HS-5 (cell line): ENCODE measurements at regions not wholly inside any gene's neighbourhood (a gene's known extent, or its start where the extent isn't known, plus 50 kb on each side); places are given as distances from the start of the nearest gene placed in this dataset.

Experiments
- DNase-seq: peaks from one replicate; pipeline ENCODE4 v3.0.0-alpha.2; 2012; ENCODE audit warnings: low read depth

DNA sequence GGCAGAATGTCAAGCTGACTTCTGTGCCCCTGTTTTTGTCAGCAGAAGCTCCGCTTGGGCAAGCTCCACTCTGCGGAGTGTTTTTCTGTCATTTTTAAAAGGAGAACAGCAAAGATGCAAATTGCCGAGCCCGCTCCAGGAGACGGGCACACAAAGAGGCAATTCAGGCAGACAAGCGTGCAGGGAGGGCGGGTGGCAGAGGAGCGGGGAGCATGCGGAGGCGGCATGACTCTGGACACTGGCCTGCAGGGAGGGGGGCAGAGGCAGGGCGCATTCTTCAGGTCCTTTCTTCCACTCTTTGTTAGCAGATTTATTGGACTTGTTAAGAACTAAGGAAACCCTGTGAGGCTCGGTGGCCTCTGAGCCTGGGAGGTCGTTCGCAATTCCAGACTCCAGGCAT, 187.3 kb upstream of the RMST start:
- no peak for DNase-seq

GRCh38 chr12:97275728-97276590, 186.6 kb upstream of the RMST start:
- DNase-seq: no peak

GRCh38 chr12:97276661-97277429, 185.8 kb upstream of the RMST start:
- DNase-seq: no peak

DNA sequence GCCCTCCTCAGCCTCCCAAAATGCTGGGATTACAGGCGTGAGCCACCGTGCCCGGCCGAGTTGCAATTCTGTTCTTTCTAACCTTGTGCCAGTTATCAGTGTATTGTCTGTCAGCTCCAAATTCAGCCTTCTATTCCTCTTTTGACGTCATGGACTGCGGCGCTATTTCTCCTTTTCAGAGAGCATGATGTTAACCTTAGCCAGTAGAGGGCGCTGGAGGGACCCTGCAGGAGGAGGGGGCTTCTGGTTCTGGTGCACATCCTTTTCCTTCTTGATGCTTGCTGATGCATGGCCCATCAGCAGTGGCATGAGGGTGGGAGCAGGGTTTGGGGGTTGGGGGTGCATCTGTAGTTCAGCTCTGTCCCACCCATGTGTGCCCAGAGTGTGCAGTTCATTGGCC, 179.3 kb upstream of the RMST start:
- no peak for DNase-seq

DNA sequence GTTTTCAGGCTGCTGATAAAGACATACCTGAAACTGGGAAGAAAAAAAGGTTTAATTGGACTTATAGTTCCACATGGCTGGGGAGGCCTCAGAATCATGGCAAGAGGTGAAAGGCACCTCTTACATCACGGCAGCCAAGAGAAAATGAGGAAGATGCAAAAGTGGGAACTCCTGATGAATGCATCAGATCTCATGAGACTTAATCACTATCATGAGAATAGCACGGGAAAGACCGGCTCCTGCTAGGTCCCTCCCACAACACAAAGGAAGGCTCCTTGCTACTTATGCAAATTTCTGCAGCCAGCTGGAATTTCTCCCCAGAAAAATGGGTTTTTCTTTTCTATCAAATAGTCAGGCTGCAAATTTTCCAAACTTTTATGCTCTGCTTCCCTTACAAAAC, 174.1 kb upstream of the RMST start:
- no peak for DNase-seq

DNA sequence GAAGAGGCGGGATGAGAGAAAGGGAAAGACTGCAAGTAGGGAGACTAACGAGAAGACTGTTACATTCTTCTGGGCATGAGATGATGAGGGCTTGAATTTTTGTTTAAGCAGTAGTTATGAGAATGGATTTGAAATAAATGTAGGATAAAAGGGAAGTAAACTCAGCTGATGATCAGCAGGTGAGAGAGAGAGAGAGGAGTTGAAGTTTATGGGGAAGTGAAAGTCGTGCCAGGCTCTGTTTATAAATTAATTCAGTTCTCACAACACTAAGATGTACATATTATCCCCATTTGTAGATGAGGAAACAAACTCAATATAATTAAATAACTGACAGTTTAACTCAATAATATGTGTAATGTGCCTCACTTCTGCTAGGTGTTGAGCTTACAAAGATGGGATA, 170.0 kb upstream of the RMST start:
- DNase-seq: no peak

DNA sequence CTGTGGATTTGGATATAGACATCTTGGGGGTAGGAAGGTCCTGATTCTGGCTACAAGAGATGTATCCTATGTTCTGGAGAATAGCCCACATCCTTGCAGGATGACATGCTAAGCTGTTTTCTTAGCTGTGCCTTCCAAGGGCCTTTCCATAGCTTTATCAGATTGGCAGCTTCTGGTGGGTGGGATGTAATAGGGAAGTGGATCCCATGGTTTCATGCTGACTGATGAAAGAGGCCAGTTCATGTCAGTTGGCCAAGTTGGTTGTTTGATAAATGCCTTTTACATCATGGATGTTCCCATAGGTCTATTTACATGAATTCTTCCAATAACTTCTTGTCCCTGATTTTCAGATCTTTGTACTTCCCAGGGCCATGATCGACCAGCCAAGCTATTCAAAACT, 169.1 kb upstream of the RMST start:
- no peak for DNase-seq

- DNase-seq: no peak
Observed at GRCh38 chr12:97299847-97300246, 162.8 kb upstream of the RMST start.

- no peak for DNase-seq
Observed at GRCh38 chr12:97300431-97300830, 162.2 kb upstream of the RMST start.

GRCh38 chr12:97300891-97301290, 161.7 kb upstream of the RMST start:
- DNase-seq: no peak

DNA sequence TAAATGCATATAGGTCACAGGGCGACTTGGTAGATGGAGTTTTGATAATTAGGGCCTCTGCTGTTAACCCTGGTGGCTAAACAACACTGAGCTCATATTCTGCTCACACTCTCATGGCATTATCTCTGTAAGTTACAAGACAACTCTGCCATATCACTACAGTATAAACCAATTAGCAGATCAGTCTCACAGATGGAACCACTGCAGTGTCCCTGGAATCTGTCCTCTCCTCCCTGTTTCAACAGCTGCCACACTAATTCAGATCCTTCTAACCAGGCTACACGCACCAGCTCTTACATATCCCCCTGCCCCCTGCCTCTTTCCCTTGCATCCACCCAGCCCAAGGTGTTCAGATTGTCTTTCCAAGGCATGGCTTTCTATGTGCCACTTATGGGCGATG, 161.0 kb upstream of the RMST start:
- DNase-seq: no peak

DNA sequence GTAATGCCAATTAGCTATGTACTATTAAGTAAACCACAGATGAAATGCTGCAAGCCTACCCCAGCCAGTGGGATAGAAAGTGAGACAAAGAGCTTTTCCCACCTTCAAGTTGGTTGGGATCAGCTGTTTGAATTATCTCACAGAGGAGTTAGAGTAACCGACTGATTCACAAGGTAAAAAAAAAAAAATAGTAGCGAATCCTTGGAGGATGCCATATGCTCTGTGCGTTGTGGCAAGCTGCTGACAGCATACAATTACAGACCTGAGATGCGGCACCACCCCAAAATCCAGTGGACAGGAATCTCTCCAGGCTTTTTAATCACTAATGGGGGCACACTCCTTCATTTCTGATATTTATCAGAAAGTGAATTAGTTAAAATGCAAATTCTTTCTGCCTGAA, 157.0 kb upstream of the RMST start:
- no peak for DNase-seq

DNA sequence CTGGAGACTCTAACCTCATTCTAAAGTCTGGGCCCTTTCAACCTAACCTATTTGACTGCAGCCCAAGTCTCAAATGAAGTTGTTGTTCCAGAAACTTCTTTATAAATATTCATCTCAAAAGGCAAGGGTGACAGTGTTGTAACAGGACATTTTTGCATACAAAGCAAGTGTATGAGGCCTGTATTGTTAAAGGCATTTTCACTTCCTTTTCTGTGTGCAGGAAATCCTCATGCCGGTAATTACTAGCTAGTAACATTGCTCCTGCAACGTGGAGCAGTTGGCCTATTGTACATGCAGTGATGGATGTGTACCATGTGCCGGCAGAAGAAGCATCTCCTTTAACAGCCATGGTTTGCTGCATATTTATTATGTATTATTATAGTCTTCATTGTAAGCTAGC, 156.5 kb upstream of the RMST start:
- no peak for DNase-seq

GRCh38 chr12:97308576-97309198, 153.9 kb upstream of the RMST start:
- DNase-seq: peak; percentile 18

DNA sequence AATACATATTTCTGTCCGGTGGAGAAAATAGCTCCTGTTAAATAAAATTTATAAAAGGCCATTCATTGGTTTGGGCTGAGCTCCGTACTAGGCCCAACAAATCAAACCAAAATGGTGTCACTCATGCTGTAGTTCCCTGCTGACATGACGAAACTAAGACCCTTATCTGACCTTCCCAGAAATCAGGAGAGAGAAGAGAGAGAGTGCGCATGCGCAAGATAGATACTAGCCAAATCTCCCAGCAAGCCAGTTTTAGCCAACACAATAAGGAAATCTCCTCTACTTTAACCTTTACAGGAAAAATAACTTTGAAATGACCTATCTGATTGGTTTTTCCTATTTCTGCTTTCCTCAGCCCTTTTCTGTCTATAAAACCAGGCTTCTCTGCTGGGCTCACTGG, 152.7 kb upstream of the RMST start:
- DNase-seq: no peak

- no peak for DNase-seq
Observed at GRCh38 chr12:97312570-97313135, 150.0 kb upstream of the RMST start.

DNA sequence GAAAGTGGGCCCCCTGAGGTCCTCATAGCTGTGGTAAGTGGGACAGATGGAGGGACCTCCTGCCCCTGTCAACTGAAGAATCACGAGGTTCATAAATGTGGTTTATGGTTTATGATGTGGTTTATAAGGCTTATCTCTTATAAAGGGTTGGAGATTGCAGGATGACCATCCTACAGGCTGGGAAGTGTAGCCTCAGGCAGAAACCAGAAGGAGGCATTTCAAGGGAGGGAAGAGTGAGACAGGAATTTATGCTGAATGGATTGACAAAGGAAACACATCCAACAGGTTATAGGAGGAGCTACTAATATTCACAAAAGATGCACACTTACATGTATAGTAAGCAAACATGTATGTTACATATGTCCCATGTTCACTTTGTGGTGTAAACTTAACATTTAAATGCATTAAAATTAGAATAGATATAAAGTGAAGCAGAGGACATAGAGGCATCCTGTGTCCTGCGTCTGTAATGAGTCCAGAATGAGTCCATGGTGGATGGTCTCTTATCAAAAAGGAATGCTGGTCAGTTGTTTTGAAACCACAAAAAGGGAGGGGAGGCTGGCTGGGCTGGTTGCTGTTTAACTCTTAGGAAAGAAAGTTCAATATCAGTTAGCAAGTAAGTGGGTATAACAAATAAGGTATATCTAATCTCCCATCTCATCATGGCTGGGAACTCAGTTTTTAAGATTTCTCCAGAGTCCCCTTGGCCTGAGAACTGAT, 149.0 kb upstream of the RMST start:
- DNase-seq: no peak

GRCh38 chr12:97316321-97316720, 146.3 kb upstream of the RMST start:
- no peak for DNase-seq

- no peak for DNase-seq
Observed at GRCh38 chr12:97321621-97322020, 141.0 kb upstream of the RMST start.

GRCh38 chr12:97322388-97322787, 140.2 kb upstream of the RMST start:
- DNase-seq: no peak

DNA sequence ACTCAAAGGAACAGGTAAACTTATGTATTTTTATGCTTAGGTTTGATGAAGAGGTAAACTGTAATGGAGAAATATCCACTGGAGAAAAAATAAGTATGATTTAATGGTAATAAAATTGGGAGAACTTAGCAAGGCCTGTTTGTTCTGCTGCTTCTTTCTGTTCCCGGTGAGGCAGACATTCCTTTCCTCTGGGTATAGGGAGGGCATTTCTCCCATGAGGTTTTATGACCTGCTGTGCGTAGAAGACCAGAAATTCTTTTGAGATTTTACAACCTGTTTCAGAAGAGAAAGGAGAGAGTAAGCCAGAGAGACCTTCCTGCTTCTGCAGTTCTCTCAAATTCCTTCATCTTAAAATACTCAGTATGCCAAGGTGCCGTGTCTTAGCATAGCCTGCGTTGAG, 139.4 kb upstream of the RMST start:
- no peak for DNase-seq

- DNase-seq: no peak
Observed at GRCh38 chr12:97324471-97324870, 138.1 kb upstream of the RMST start.
